ENCODE measurements at regions not wholly inside any gene's neighbourhood (a gene's known extent, or its start where the extent isn't known, plus 50 kb on each side); places are given as distances from the start of the nearest gene placed in this dataset.

DNA sequence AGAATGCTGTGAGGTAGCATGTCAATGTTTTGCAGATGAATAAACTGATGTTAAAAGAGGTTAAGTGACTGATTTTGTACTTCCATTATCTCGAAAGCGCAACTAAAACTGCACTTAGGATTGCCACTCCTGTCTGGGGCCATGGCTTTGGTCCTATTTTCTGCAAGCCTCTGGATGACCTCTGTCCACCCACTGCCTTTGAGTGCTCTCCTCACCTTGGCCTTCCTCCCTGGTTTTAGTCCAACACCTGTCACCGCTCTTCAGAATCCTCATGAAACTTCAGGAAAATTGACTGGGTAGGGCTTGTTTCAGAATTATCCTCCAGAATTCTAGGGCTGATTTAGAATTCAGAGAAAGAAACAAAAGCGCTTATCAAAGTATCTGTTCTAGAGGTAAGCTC lies 51.1 kb upstream of the HNMT start:
- no peak for TF ChIP-seq CTCF (IDR thresholded peaks at IDR 0.05; ENCODE audit: low read depth, low read length)
- no peak for TF ChIP-seq POLR2A (IDR thresholded peaks at IDR 0.05; ENCODE audit: extremely low read depth, insufficient read length)
